ENCODE measurements at regions not wholly inside any gene's neighbourhood (a gene's known extent, or its start where the extent isn't known, plus 50 kb on each side); places are given as distances from the start of the nearest gene placed in this dataset.

GRCh38 chr3:8405144-8405543, 96.5 kb upstream of the LMCD1 start:
- no peak for DNase-seq
- 83% methylated on average over 2 of the region's 2 CpGs; no CpG with 5 or more reads in 1 of the 2 experiments for WGBS, 2 experiments (ENCODE audit: extremely low coverage in 2 of 2, insufficient read length in 1 of 2)

More at GRCh38 chr3:8405144-8405543, 96.5 kb upstream of the LMCD1 start:
- Histone ChIP-seq H2AK9ac (replicated peaks; ENCODE audit: low read depth, low read length, poor library complexity) (no peak overlapping the region), H3K36me3 (ENCODE audit: control insufficient read depth, insufficient read depth, low read length) (no peaks in the 10 kb centered on the region), H3K18ac (ENCODE audit: low read depth, low read length) (no peak overlapping the region), H3K23ac (ENCODE audit: low read depth, low read length) (no peak overlapping the region), H3K4me1 (ENCODE audit: control insufficient read depth, insufficient read depth, low read length) (no peaks in the 10 kb centered on the region), H2AFZ (replicated peaks; ENCODE audit: low read length, poor library complexity) (no peak overlapping the region), H2BK5ac (ENCODE audit: low read depth, low read length, poor library complexity, severe bottlenecking) (no peak overlapping the region), H3K56ac (ENCODE audit: extremely low read depth, insufficient read depth, low read length) (no peak overlapping the region), H4K91ac (ENCODE audit: insufficient read depth, low read depth, low read length) (no peak overlapping the region), H2BK15ac (ENCODE audit: low read depth, low read length) (no peak overlapping the region), H2BK20ac (ENCODE audit: low read depth, low read length) (no peak overlapping the region), H3K27ac (ENCODE audit: insufficient read depth, low read length) (no peak overlapping the region), H2AK5ac (ENCODE audit: low read depth, low read length) (no peak overlapping the region), H3K27me3 (ENCODE audit: control insufficient read depth, insufficient read depth, low read length) (no peaks in the 10 kb centered on the region), H4K5ac (ENCODE audit: low read depth, low read length) (no peak overlapping the region), H3K4me2 (ENCODE audit: low read depth, low read length) (no peak overlapping the region), H3K9me3 (ENCODE audit: control insufficient read depth, insufficient read depth, low read length) (peaks cover 2% of the 10 kb centered on the region; the same call in 1 of the 2 replicates), H3K4me3 (ENCODE audit: insufficient read depth, low read depth, low read length) (no peak overlapping the region), H4K8ac (ENCODE audit: low read depth in 2 of 2, low read length in 2 of 2) (no peak overlapping the region), H2BK120ac (ENCODE audit: low read depth, low read length) (no peak overlapping the region), H4K20me1 (ENCODE audit: insufficient read depth, low read length) (no peaks in the 10 kb centered on the region), H3K4ac (ENCODE audit: low read depth, low read length) (no peak overlapping the region), H3K14ac (replicated peaks; ENCODE audit: low read depth, low read length) (no peak overlapping the region), H3K9ac (ENCODE audit: low read depth, low read length) (no peak overlapping the region), H3K9me1 (ENCODE audit: insufficient read depth, low read length) (no peaks in the 10 kb centered on the region), H3K79me1 (ENCODE audit: low read depth in 1 of 2, low read length in 2 of 2) (no peaks in the 10 kb centered on the region)
- no peak for ATAC-seq (ENCODE audit: low read depth)
- in situ Hi-C loops (cut with MboI; ENCODE audit: low sequenced_read_pairs) (no loop called here), intact Hi-C loops (cut with micrococcal nuclease) (no loop called here), dilution Hi-C loops (cut with HindIII; ENCODE audit: low sequenced_read_pairs, unreplicated experiment) (no loop called here)
- POLR2A ChIA-PET (ENCODE audit: unreplicated experiment): no interaction called here
- no peak for TF ChIP-seq USF2 (IDR thresholded peaks at IDR 0.05; ENCODE audit: low read depth, low read length)
- no peak for TF ChIP-seq CHD1 (IDR thresholded peaks at IDR 0.05; ENCODE audit: low read depth, low read length)
- TF ChIP-seq RCOR1 (IDR thresholded peaks at IDR 0.05; ENCODE audit: insufficient replicate concordance, low read length): no peak
- TF ChIP-seq MAFK (IDR thresholded peaks at IDR 0.05; ENCODE audit: low read depth, low read length): no peak
- no peak for TF ChIP-seq POLR2A (IDR thresholded peaks at IDR 0.05; ENCODE audit: low read depth, low read length)
- TF ChIP-seq MXI1 (IDR thresholded peaks at IDR 0.05; ENCODE audit: borderline replicate concordance, low read depth, low read length): no peak
- no peak for TF ChIP-seq FOS (IDR thresholded peaks at IDR 0.05; ENCODE audit: low read depth, low read length)
- no peak for TF ChIP-seq SMC3 (IDR thresholded peaks at IDR 0.05; ENCODE audit: low read depth, low read length)
- TF ChIP-seq RFX5 (IDR thresholded peaks at IDR 0.05; ENCODE audit: low read depth, low read length): no peak
- TF ChIP-seq MAZ (IDR thresholded peaks at IDR 0.05; ENCODE audit: borderline replicate concordance, low read depth, low read length): no peak
- no peak for TF ChIP-seq CTCF (conservative IDR thresholded peaks at IDR 0.05; ENCODE audit: low read depth, low read length)
- no peak for TF ChIP-seq CEBPB (IDR thresholded peaks at IDR 0.05; ENCODE audit: low read depth, low read length)
- no TSS peak for BruUV-seq (replicated peaks)
- CTCF ChIA-PET: interaction anchor here (1.7 kb wide), 1 partner anchor 12 kb away, joined by 8 read pairs; no protein-coding TSS in a partner anchor

Measured in IMR-90 (cell line).